Left lung (tissue), 4 donors: ENCODE measurements at regions not wholly inside any gene's neighbourhood (a gene's known extent, or its start where the extent isn't known, plus 50 kb on each side); places are given as distances from the start of the nearest gene placed in this dataset.

ENCODE experiments used
- ATAC-seq: fragments of 200-7000 bp; cut with Tn5 transposase; one replicate; pipeline ENCODE4 v1.9.1; 2020; ENCODE audit warnings: moderate library complexity
- DNase-seq, 4 donors: peaks; one replicate each; pipeline ENCODE4 v3.0.0-alpha.2; 2013 to 2020
- H3K27ac ChIP-seq, 2 donors: fragments of 200-600 bp; sonication (generic) in 1 of 2; one replicate each; pipeline versions ENCODE4 v1.5.0 to v1.8.0; 2020 to 2021
- H3K27me3 ChIP-seq, 2 donors: fragments of 200-600 bp; sonication (generic) in 1 of 2; one replicate each; pipeline versions ENCODE4 v1.5.0 to v1.8.0; 2020 to 2021
- H3K36me3 ChIP-seq, 2 donors: fragments of 200-600 bp; sonication (generic) in 1 of 2; one replicate each; pipeline versions ENCODE4 v1.5.0 to v1.8.0; 2020 to 2021
- H3K4me1 ChIP-seq, 2 donors: fragments of 200-600 bp; one replicate each; pipeline ENCODE4 v1.8.0; 2021
- H3K4me3 ChIP-seq, 2 donors: fragments of 200-600 bp; sonication (generic) in 1 of 2; one replicate each; pipeline versions ENCODE4 v1.5.0 to v1.8.0; 2020 to 2021; ENCODE audit warnings: mild to moderate bottlenecking in 1 of 2
- H3K9me3 ChIP-seq, 2 donors: fragments of 200-600 bp; sonication (generic) in 1 of 2; one replicate each; pipeline versions ENCODE4 v1.5.0 to v1.8.0; 2020 to 2021
- CTCF ChIP-seq, 2 donors: fragments of 200-600 bp; sonication (generic) in 1 of 2; IDR thresholded peaks; one replicate each; pipeline versions ENCODE4 v1.5.0 to v1.8.0; 2021; ENCODE audit warnings: antibody characterized with exemption in 2 of 2
- intact Hi-C, 2 donors: fragments of 100-400 bp; cut with DNase I; formaldehyde crosslinking; loops; one replicate each; pipeline versions ENCODE4 v1.11.2 to v1.14.2; 2022
- donor health status: DM: no; HTN: yes; CAD: no.
- donor health status: DM: no; HTN: no; CAD: no.

GRCh38 chr14:98949481-98950135 lies 322.4 kb downstream of the BCL11B start:
- H3K9me3 ChIP-seq = no peaks in the 10 kb centered on the region
- no peaks in the 10 kb centered on the region for H3K27me3 ChIP-seq
- TF ChIP-seq CTCF (IDR thresholded peaks at IDR 0.05) = no peak
- intact Hi-C loops = no loop called here
- peaks cover 0 to 46% of the 10 kb centered on the region in 2 donors for H3K4me1 ChIP-seq
- ATAC-seq (no peak), DNase-seq (no peak)
- no peaks in the 10 kb centered on the region for H3K36me3 ChIP-seq
- H3K27ac ChIP-seq = no peak overlapping the region
- H3K4me3 ChIP-seq = no peak overlapping the region

- no peak for TF ChIP-seq CTCF (IDR thresholded peaks at IDR 0.05)
- no peaks in the 10 kb centered on the region for H3K27me3 ChIP-seq
- H3K4me3 ChIP-seq = no peak overlapping the region
- no peak overlapping the region for H3K27ac ChIP-seq
- peaks cover 0 to 45% of the 10 kb centered on the region in 2 donors for H3K4me1 ChIP-seq
- no peak for DNase-seq
- no peak for ATAC-seq
- no peaks in the 10 kb centered on the region for H3K36me3 ChIP-seq
- no peaks in the 10 kb centered on the region for H3K9me3 ChIP-seq
- intact Hi-C loops = no loop called here
Measured at GRCh38 chr14:98950353-98950895, 321.6 kb downstream of the BCL11B start.

GRCh38 chr14:98951031-98951430 lies 321.0 kb downstream of the BCL11B start:
- Histone ChIP-seq H3K27me3 (no peaks in the 10 kb centered on the region), H3K4me3 (no peak overlapping the region), H3K27ac (no peak overlapping the region), H3K4me1 (peaks cover 0 to 43% of the 10 kb centered on the region in 2 donors), H3K36me3 (no peaks in the 10 kb centered on the region), H3K9me3 (no peaks in the 10 kb centered on the region)
- ATAC-seq (no peak), DNase-seq (no peak)
- intact Hi-C loops = no loop called here
- no peak for TF ChIP-seq CTCF (IDR thresholded peaks at IDR 0.05)

GRCh38 chr14:98951521-98952152 lies 320.4 kb downstream of the BCL11B start:
- Histone ChIP-seq H3K4me3 (no peak overlapping the region), H3K27me3 (no peaks in the 10 kb centered on the region), H3K4me1 (peaks cover 0 to 40% of the 10 kb centered on the region in 2 donors), H3K36me3 (no peaks in the 10 kb centered on the region), H3K27ac (no peak overlapping the region), H3K9me3 (no peaks in the 10 kb centered on the region)
- DNase-seq (no peak), ATAC-seq (no peak)
- no peak for TF ChIP-seq CTCF (IDR thresholded peaks at IDR 0.05)
- intact Hi-C loops = no loop called here

GRCh38 chr14:98952593-98953350 lies 319.2 kb downstream of the BCL11B start:
- Histone ChIP-seq H3K27me3 (peaks cover 0 to 3% of the 10 kb centered on the region in 2 donors), H3K4me1 (peaks cover 0 to 43% of the 10 kb centered on the region in 2 donors), H3K27ac (no peak overlapping the region), H3K4me3 (no peak overlapping the region), H3K9me3 (no peaks in the 10 kb centered on the region), H3K36me3 (no peaks in the 10 kb centered on the region)
- ATAC-seq (peak; percentile 47), DNase-seq (no peak)
- intact Hi-C loops = no loop called here
- no peak for TF ChIP-seq CTCF (IDR thresholded peaks at IDR 0.05)
